ENCODE measurements at regions not wholly inside any gene's neighbourhood (a gene's known extent, or its start where the extent isn't known, plus 50 kb on each side); places are given as distances from the start of the nearest gene placed in this dataset.

- Mint-ChIP-seq H3K27me3 (ENCODE audit: insufficient read depth, unreplicated experiment) (no peaks in the 10 kb centered on the region), H3K4me3 (ENCODE audit: unreplicated experiment) (no peak overlapping the region), H3K9me3 (ENCODE audit: unreplicated experiment) (peaks cover 7% of the 10 kb centered on the region), H3K27ac (ENCODE audit: low read depth, unreplicated experiment) (no peak overlapping the region), H3K36me3 (ENCODE audit: insufficient read depth, unreplicated experiment) (no peaks in the 10 kb centered on the region), H3K4me1 (ENCODE audit: insufficient read depth, unreplicated experiment) (no peaks in the 10 kb centered on the region)
- BruUV-seq (replicated peaks), result no TSS peak
- ChIA-PET POLR2A (no interaction called here), CTCF (interaction anchor here (0.7 kb wide), 1 partner anchor 557 kb away, joined by 3 read pairs; no protein-coding TSS in a partner anchor)
- no peak for TF ChIP-seq CTCF (IDR thresholded peaks at IDR 0.05; ENCODE audit: unreplicated experiment)
- DNase-seq (ENCODE audit: unreplicated experiment), result no peak
- intact Hi-C loops (cut with micrococcal nuclease), result no loop called here
These were observed 182.1 kb upstream of the ADAMTS5 start for GRCh38 chr21:27149034-27149433.

GRCh38 chr21:27146268-27146667 lies 179.4 kb upstream of the ADAMTS5 start:
- H3K27ac Mint-ChIP-seq (ENCODE audit: low read depth, unreplicated experiment), result no peak overlapping the region
- BruUV-seq (replicated peaks), result no TSS peak
- no peaks in the 10 kb centered on the region for H3K36me3 Mint-ChIP-seq (ENCODE audit: insufficient read depth, unreplicated experiment)
- no peaks in the 10 kb centered on the region for H3K27me3 Mint-ChIP-seq (ENCODE audit: insufficient read depth, unreplicated experiment)
- CTCF ChIA-PET, result no interaction called here
- POLR2A ChIA-PET, result no interaction called here
- H3K4me3 Mint-ChIP-seq (ENCODE audit: unreplicated experiment), result no peak overlapping the region
- TF ChIP-seq CTCF (IDR thresholded peaks at IDR 0.05; ENCODE audit: unreplicated experiment), result no peak
- intact Hi-C loops (cut with micrococcal nuclease), result no loop called here
- peaks cover 7% of the 10 kb centered on the region for H3K9me3 Mint-ChIP-seq (ENCODE audit: unreplicated experiment)
- DNase-seq (ENCODE audit: unreplicated experiment), result no peak
- H3K4me1 Mint-ChIP-seq (ENCODE audit: insufficient read depth, unreplicated experiment), result no peaks in the 10 kb centered on the region

- Mint-ChIP-seq H3K27ac (ENCODE audit: low read depth, unreplicated experiment) (no peak overlapping the region), H3K27me3 (ENCODE audit: insufficient read depth, unreplicated experiment) (no peaks in the 10 kb centered on the region), H3K9me3 (ENCODE audit: unreplicated experiment) (peaks cover 7% of the 10 kb centered on the region), H3K36me3 (ENCODE audit: insufficient read depth, unreplicated experiment) (no peaks in the 10 kb centered on the region), H3K4me1 (ENCODE audit: insufficient read depth, unreplicated experiment) (no peaks in the 10 kb centered on the region), H3K4me3 (ENCODE audit: unreplicated experiment) (no peak overlapping the region)
- TF ChIP-seq CTCF (IDR thresholded peaks at IDR 0.05; ENCODE audit: unreplicated experiment), result no peak
- intact Hi-C loops (cut with micrococcal nuclease), result no loop called here
- ChIA-PET CTCF (no interaction called here), POLR2A (no interaction called here)
- DNase-seq (ENCODE audit: unreplicated experiment), result no peak
- BruUV-seq (replicated peaks), result no TSS peak
These were observed 178.4 kb upstream of the ADAMTS5 start for GRCh38 chr21:27145134-27145798.

GRCh38 chr21:27143476-27143875 lies 176.6 kb upstream of the ADAMTS5 start:
- POLR2A ChIA-PET, result no interaction called here
- Mint-ChIP-seq H3K27ac (ENCODE audit: low read depth, unreplicated experiment) (no peak overlapping the region), H3K27me3 (ENCODE audit: insufficient read depth, unreplicated experiment) (no peaks in the 10 kb centered on the region), H3K9me3 (ENCODE audit: unreplicated experiment) (peaks cover 7% of the 10 kb centered on the region), H3K4me3 (ENCODE audit: unreplicated experiment) (no peak overlapping the region), H3K36me3 (ENCODE audit: insufficient read depth, unreplicated experiment) (no peaks in the 10 kb centered on the region), H3K4me1 (ENCODE audit: insufficient read depth, unreplicated experiment) (no peaks in the 10 kb centered on the region)
- intact Hi-C loops (cut with micrococcal nuclease), result no loop called here
- CTCF ChIA-PET, result no interaction called here
- TF ChIP-seq CTCF (IDR thresholded peaks at IDR 0.05; ENCODE audit: unreplicated experiment), result no peak
- no peak for DNase-seq (ENCODE audit: unreplicated experiment)
- no TSS peak for BruUV-seq (replicated peaks)

All from MCF 10A (cell line).